ENCODE measurements at regions not wholly inside any gene's neighbourhood (a gene's known extent, or its start where the extent isn't known, plus 50 kb on each side); places are given as distances from the start of the nearest gene placed in this dataset.

DNA sequence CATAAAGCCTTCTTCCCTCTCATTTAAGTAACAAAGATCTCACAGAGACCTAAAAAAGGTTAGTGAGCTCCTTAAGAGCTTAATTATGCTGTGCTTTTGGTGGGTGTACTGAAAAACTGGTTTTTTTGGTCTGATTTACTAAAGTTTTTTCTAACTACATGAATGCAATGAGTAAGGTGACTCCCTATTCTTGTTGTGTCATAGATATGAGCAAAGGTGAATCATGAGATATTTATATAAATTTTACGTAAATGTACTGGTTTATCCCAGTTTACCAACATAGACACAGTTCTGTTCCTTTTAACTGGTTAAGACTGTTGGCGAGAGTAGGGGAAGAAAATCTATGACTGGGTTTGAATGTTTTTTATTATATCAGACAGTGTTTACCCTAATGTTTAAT is 250.5 kb downstream of the NR2F1-AS1 start:
- ChIA-PET CTCF (interaction anchor here (0.7 kb wide), 1 partner anchor 471 kb away, joined by 3 read pairs; no protein-coding TSS in a partner anchor), RAD21 (ENCODE audit: unreplicated experiment) (no interaction called here), POLR2A (no interaction called here), SMC1A (ENCODE audit: uncharacterized antibody, unreplicated experiment) (interaction anchor here (0.5 kb wide), 1 partner anchor 71 kb away, joined by 3 read pairs; no protein-coding TSS in a partner anchor)
- Histone ChIP-seq H3K4me1 (ENCODE audit: control insufficient read depth, insufficient read depth, low read length) (no peaks in the 10 kb centered on the region), H3K4me3 (no peak overlapping the region), H3K79me2 (ENCODE audit: control insufficient read depth, insufficient read depth, low read length) (no peaks in the 10 kb centered on the region), H3K36me3 (ENCODE audit: control insufficient read depth in 2 of 2, insufficient read depth in 2 of 2, low read length in 1 of 2) (no peaks in the 10 kb centered on the region), H3K9ac (ENCODE audit: control insufficient read depth, insufficient read depth, low read length) (no peak overlapping the region), H3K27me3 (replicated peaks in 1 of 2; ENCODE audit: control insufficient read depth in 2 of 2, insufficient read depth in 2 of 2, low read length in 1 of 2) (no peaks in the 10 kb centered on the region; a peak in 1 of 4 replicates), H3K4me2 (ENCODE audit: control insufficient read depth, insufficient read depth) (no peak overlapping the region), H3K27ac (ENCODE audit: control insufficient read depth, insufficient read depth) (no peak overlapping the region), H3K9me3 (replicated peaks; ENCODE audit: control insufficient read depth, insufficient read depth, low read length) (no peaks in the 10 kb centered on the region), H4K20me1 (ENCODE audit: control insufficient read depth, insufficient read depth) (no peaks in the 10 kb centered on the region), H2AFZ (ENCODE audit: control insufficient read depth, low read depth, low read length) (no peak overlapping the region)
- in situ Hi-C loops (cut with MboI) = no loop called here
- intact Hi-C loops (cut with micrococcal nuclease; ENCODE audit: unreplicated experiment) = no loop called here
- BruUV-seq (replicated peaks) = no TSS peak
- DNase-seq (ENCODE audit: low read depth, low spot score) (no peak), FAIRE-seq (no peak), ATAC-seq (no peak)
- TF ChIP-seq ZNF592 (IDR thresholded peaks at IDR 0.05) (no peak), POLR2AphosphoS5 (IDR thresholded peaks at IDR 0.05; ENCODE audit: low read length) (no peak), GABPA (IDR thresholded peaks at IDR 0.05; ENCODE audit: low read depth) (no peak), E4F1 (IDR thresholded peaks at IDR 0.05; ENCODE audit: borderline replicate concordance, partially characterized antibody) (no peak), CEBPZ (IDR thresholded peaks at IDR 0.05; ENCODE audit: low read depth, low read length) (no peak), IKZF2 (IDR thresholded peaks at IDR 0.05) (no peak)
- TF ChIP-seq, protein P1, sequence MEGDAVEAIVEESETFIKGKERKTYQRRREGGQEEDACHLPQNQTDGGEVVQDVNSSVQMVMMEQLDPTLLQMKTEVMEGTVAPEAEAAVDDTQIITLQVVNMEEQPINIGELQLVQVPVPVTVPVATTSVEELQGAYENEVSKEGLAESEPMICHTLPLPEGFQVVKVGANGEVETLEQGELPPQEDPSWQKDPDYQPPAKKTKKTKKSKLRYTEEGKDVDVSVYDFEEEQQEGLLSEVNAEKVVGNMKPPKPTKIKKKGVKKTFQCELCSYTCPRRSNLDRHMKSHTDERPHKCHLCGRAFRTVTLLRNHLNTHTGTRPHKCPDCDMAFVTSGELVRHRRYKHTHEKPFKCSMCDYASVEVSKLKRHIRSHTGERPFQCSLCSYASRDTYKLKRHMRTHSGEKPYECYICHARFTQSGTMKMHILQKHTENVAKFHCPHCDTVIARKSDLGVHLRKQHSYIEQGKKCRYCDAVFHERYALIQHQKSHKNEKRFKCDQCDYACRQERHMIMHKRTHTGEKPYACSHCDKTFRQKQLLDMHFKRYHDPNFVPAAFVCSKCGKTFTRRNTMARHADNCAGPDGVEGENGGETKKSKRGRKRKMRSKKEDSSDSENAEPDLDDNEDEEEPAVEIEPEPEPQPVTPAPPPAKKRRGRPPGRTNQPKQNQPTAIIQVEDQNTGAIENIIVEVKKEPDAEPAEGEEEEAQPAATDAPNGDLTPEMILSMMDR (IDR thresholded peaks at IDR 0.05 in 2 of 3, conservative IDR thresholded peaks at IDR 0.05 in 1 of 3; ENCODE audit: control insufficient read depth in 2 of 3, extremely low read depth in 1 of 3, insufficient read depth in 1 of 3, low read depth in 3 of 3, low read length in 3 of 3) = no peak
- TF ChIP-seq, protein P2, sequence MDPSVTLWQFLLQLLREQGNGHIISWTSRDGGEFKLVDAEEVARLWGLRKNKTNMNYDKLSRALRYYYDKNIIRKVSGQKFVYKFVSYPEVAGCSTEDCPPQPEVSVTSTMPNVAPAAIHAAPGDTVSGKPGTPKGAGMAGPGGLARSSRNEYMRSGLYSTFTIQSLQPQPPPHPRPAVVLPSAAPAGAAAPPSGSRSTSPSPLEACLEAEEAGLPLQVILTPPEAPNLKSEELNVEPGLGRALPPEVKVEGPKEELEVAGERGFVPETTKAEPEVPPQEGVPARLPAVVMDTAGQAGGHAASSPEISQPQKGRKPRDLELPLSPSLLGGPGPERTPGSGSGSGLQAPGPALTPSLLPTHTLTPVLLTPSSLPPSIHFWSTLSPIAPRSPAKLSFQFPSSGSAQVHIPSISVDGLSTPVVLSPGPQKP (IDR thresholded peaks at IDR 0.05; ENCODE audit: low read depth, low read length) = no peak
- 23% methylated on average over 2 of the region's 2 CpGs for WGBS (ENCODE audit: insufficient coverage, insufficient replicate concordance, low lambda C conversion rate, missing lambda C conversion rate)

Measured in GM12878 (cell line).